GM23338 (cell line): ENCODE measurements at regions not wholly inside any gene's neighbourhood (a gene's known extent, or its start where the extent isn't known, plus 50 kb on each side); places are given as distances from the start of the nearest gene placed in this dataset.
A peak's percentile ranks its signal among the peaks of the same experiment; 100 is the strongest.

Experiments used
- ATAC-seq: fragments of 200-7000 bp; cut with Tn5 transposase; 3 replicates; pipeline ENCODE4 v1.9.1; 2020
- DNase-seq: peaks from one replicate; pipeline ENCODE4 v3.0.0-alpha.2; 2015; ENCODE audit warnings: low spot score
- H2AFZ ChIP-seq: fragments of 200-600 bp; sonication (generic); 2 replicates; pipeline ENCODE4 v1.8.0; 2016; ENCODE audit warnings: antibody characterized with exemption, mild to moderate bottlenecking, moderate library complexity
- H3F3A ChIP-seq: fragments of 200-600 bp; sonication (generic); replicated peaks from 2 replicates; pipeline ENCODE4 v1.8.0; 2017; ENCODE audit warnings: antibody characterized with exemption, mixed run types, low read depth
- H3K27ac ChIP-seq: fragments of 200-600 bp; sonication (generic); 2 replicates; pipeline ENCODE4 v1.6.1; 2016; ENCODE audit warnings: low read depth
- H3K27me3 ChIP-seq: fragments of 200-600 bp; sonication (generic); 2 replicates; pipeline ENCODE4 v1.8.0; 2016; ENCODE audit warnings: mild to moderate bottlenecking, mixed run types, moderate library complexity; ENCODE audit not compliant: insufficient read depth
- H3K36me3 ChIP-seq: fragments of 200-600 bp; sonication (generic); 2 replicates; pipeline ENCODE4 v1.8.0; 2016; ENCODE audit warnings: mild to moderate bottlenecking; ENCODE audit not compliant: insufficient read depth
- H3K4me1 ChIP-seq: fragments of 200-600 bp; sonication (generic); 2 replicates; pipeline ENCODE4 v1.8.0; 2016; ENCODE audit warnings: mild to moderate bottlenecking, moderate library complexity; ENCODE audit not compliant: insufficient read depth
- H3K4me2 ChIP-seq: fragments of 200-600 bp; sonication (generic); 2 replicates; pipeline ENCODE4 v1.7.1; 2017; ENCODE audit warnings: mixed run types
- H3K4me3 ChIP-seq: fragments of 200-600 bp; sonication (generic); 2 replicates; pipeline ENCODE4 v1.6.1; 2016; ENCODE audit warnings: mixed run types
- H3K79me2 ChIP-seq: fragments of 200-600 bp; sonication (generic); replicated peaks from 2 replicates; pipeline ENCODE4 v1.8.0; 2017; ENCODE audit warnings: mild to moderate bottlenecking; ENCODE audit not compliant: insufficient read depth
- H3K9me2 ChIP-seq: fragments of 200-600 bp; sonication (generic); 2 replicates; pipeline ENCODE4 v1.8.0; 2017; ENCODE audit not compliant: insufficient read depth
- H4K20me1 ChIP-seq: fragments of 200-600 bp; sonication (generic); replicated peaks from 2 replicates; pipeline ENCODE4 v1.8.0; 2017; ENCODE audit warnings: mild to moderate bottlenecking; ENCODE audit not compliant: insufficient read depth
- H3K27ac Mint-ChIP-seq: 2 replicates; pipeline ENCODE4 v1.8.0; 2020; ENCODE audit warnings: inconsistent platforms, mild to moderate bottlenecking, moderate library complexity, mixed read lengths
- H3K27me3 Mint-ChIP-seq: 3 replicates; pipeline ENCODE4 v1.8.0; 2022; ENCODE audit warnings: low read depth, mild to moderate bottlenecking, moderate library complexity, mixed read lengths, inconsistent platforms; ENCODE audit not compliant: insufficient read depth, poor library complexity
- H3K36me3 Mint-ChIP-seq: 3 replicates; pipeline ENCODE4 v1.8.0; 2021; ENCODE audit warnings: low read depth, mild to moderate bottlenecking, inconsistent platforms, moderate library complexity, mixed read lengths
- H3K4me1 Mint-ChIP-seq: 3 replicates; pipeline ENCODE4 v1.8.0; 2020; ENCODE audit warnings: mild to moderate bottlenecking, inconsistent platforms, mixed read lengths
- H3K4me3 Mint-ChIP-seq: 3 replicates; pipeline ENCODE4 v1.8.0; 2021; ENCODE audit warnings: moderate library complexity, mild to moderate bottlenecking, inconsistent platforms, mixed read lengths
- H3K9me3 Mint-ChIP-seq: 3 replicates; pipeline ENCODE4 v1.8.0; 2020; ENCODE audit warnings: moderate library complexity, mild to moderate bottlenecking, inconsistent platforms, mixed read lengths
- CREB1 ChIP-seq: fragments of 250-450 bp; sonication (Bioruptor Pico); IDR thresholded peaks from 2 replicates; pipeline ENCODE4 v1.5.0; 2020; ENCODE audit warnings: low read depth, mild to moderate bottlenecking, moderate library complexity
- CTCF ChIP-seq, 2 experiments: fragments of 200-600 bp in 1 of 2; sonication (generic) in 1 of 2; conservative IDR thresholded peaks; 2 replicates each; pipeline versions ENCODE4 v1.5.1 to v1.6.1; 2016 to 2017; ENCODE audit warnings: antibody characterized with exemption in 2 of 2, low read depth in 2 of 2, mild to moderate bottlenecking in 2 of 2, moderate library complexity in 1 of 2
- ETS1 ChIP-seq: IDR thresholded peaks from 2 replicates; pipeline ENCODE4 v1.6.1; 2016; ENCODE audit warnings: antibody characterized with exemption
- EZH2phosphoT487 ChIP-seq: fragments of 200-600 bp; sonication (generic); IDR thresholded peaks from one replicate; pipeline ENCODE4 v1.8.1; 2018; ENCODE audit warnings: antibody characterized with exemption; ENCODE audit not compliant: unreplicated experiment
- JUNB ChIP-seq: IDR thresholded peaks from one replicate; pipeline ENCODE4 v1.6.1; 2016; ENCODE audit warnings: antibody characterized with exemption; ENCODE audit not compliant: unreplicated experiment
- NANOG ChIP-seq: IDR thresholded peaks from 2 replicates; pipeline ENCODE4 v1.6.1; 2016; ENCODE audit warnings: antibody characterized with exemption, borderline replicate concordance
- POLR2AphosphoS5 ChIP-seq: IDR thresholded peaks from 2 replicates; pipeline ENCODE4 v1.6.1; 2016; ENCODE audit warnings: antibody characterized with exemption, low read depth
- ZNF114 ChIP-seq: fragments of 250-450 bp; sonication (Bioruptor Pico); IDR thresholded peaks from 2 replicates; pipeline ENCODE4 v1.5.0; 2020; ENCODE audit warnings: mild to moderate bottlenecking, moderate library complexity
- ZNF331 ChIP-seq: fragments of 250-450 bp; sonication (Bioruptor Pico); IDR thresholded peaks from 2 replicates; pipeline ENCODE4 v1.5.0; 2020; ENCODE audit warnings: low read depth, mild to moderate bottlenecking, moderate library complexity

- no peak overlapping the region for H3K4me2 ChIP-seq
- no peak overlapping the region for H2AFZ ChIP-seq
- H3K4me3 ChIP-seq: no peak overlapping the region
- H3K9me2 ChIP-seq: 0 out of 2 replicates have a peak, but pooled peaks cover 3% of the 10 kb centered on the region
- no peak overlapping the region for H3K27ac ChIP-seq
- no peaks in the 10 kb centered on the region; the same call in 1 of the 2 replicates for H3K79me2 ChIP-seq
- no peaks in the 10 kb centered on the region for H3K36me3 ChIP-seq
- H3K27me3 ChIP-seq: no peaks in the 10 kb centered on the region
- Mint-ChIP-seq H3K4me1 (peaks cover 14% of the 10 kb centered on the region), H3K4me3 (no peak overlapping the region), H3K9me3 (no peaks in the 10 kb centered on the region), H3K27me3 (peaks cover 2% of the 10 kb centered on the region), H3K27ac (no peak overlapping the region), H3K36me3 (no peaks in the 10 kb centered on the region; the same call in 1 of the 3 replicates)
- no peaks in the 10 kb centered on the region for H4K20me1 ChIP-seq
- H3K4me1 ChIP-seq: peaks cover 9% of the 10 kb centered on the region; the same call in 1 of the 2 replicates
- ATAC-seq (no peak), DNase-seq (no peak)
- H3F3A ChIP-seq: peaks cover 5% of the 10 kb centered on the region; the same call in 1 of the 2 replicates
- TF ChIP-seq POLR2AphosphoS5 (no peak), CREB1 (CRISPR knock-in tag) (no peak), ZNF114 (CRISPR knock-in tag) (no peak), ETS1 (no peak), ZNF331 (CRISPR knock-in tag) (no peak), EZH2phosphoT487 (no peak), NANOG (no peak)
Measured at GRCh38 chr13:99619207-99619606, 117.9 kb downstream of the TM9SF2 start.

GRCh38 chr13:99617474-99618255, 116.4 kb downstream of the TM9SF2 start:
- Mint-ChIP-seq H3K4me1 (peaks cover 26% of the 10 kb centered on the region), H3K9me3 (no peaks in the 10 kb centered on the region), H3K27me3 (peaks cover 6% of the 10 kb centered on the region), H3K4me3 (no peak overlapping the region), H3K27ac (peak overlapping the region; percentile 34; the same call in 1 of the 2 replicates), H3K36me3 (no peaks in the 10 kb centered on the region; the same call in 2 of the 3 replicates)
- no peak overlapping the region for H3K4me3 ChIP-seq
- no peak overlapping the region for H2AFZ ChIP-seq
- peak; percentile 89 for DNase-seq
- 0 out of 2 replicates have a peak, but pooled peaks cover 3% of the 10 kb centered on the region for H3K9me2 ChIP-seq
- H3F3A ChIP-seq: peaks cover 14% of the 10 kb centered on the region; the same call in 1 of the 2 replicates
- H3K36me3 ChIP-seq: no peaks in the 10 kb centered on the region
- H3K27me3 ChIP-seq: no peaks in the 10 kb centered on the region
- H3K79me2 ChIP-seq: no peaks in the 10 kb centered on the region; the same call in 1 of the 2 replicates
- ATAC-seq: peak; percentile 82
- TF ChIP-seq CTCF (conservative IDR thresholded peaks at IDR 0.05; ENCODE audit: low read depth in 2 of 2) (peak; percentile 97 to 99), JUNB (no peak), ZNF114 (CRISPR knock-in tag) (no peak)
- H3K4me1 ChIP-seq: peaks cover 9% of the 10 kb centered on the region; the same call in 1 of the 2 replicates
- no peak overlapping the region for H3K4me2 ChIP-seq
- H4K20me1 ChIP-seq: no peaks in the 10 kb centered on the region
- H3K27ac ChIP-seq: no peak overlapping the region
